Mesenchymal stem cell (in vitro differentiated cells and primary cell): ENCODE measurements at regions not wholly inside any gene's neighbourhood (a gene's known extent, or its start where the extent isn't known, plus 50 kb on each side); places are given as distances from the start of the nearest gene placed in this dataset.
A peak's percentile ranks its signal among the peaks of the same experiment; 100 is the strongest.

ENCODE experiments used
- DNase-seq: peaks from one replicate; pipeline ENCODE4 v3.0.0-alpha.2; 2013
- H2AFZ ChIP-seq: one replicate; pipeline ENCODE4 v1.6.1; 2013; ENCODE audit warnings: low read depth, mild to moderate bottlenecking, control low read depth, inconsistent platforms, low read length, moderate library complexity
- H2AK5ac ChIP-seq: 2 replicates; pipeline ENCODE4 v1.6.1; 2013; ENCODE audit warnings: low read length, moderate library complexity, mild to moderate bottlenecking, inconsistent platforms; ENCODE audit not compliant: severe bottlenecking
- H2BK120ac ChIP-seq: one replicate; pipeline ENCODE4 v1.6.1; 2013; ENCODE audit warnings: low read depth, mild to moderate bottlenecking, inconsistent platforms, low read length, moderate library complexity
- H2BK12ac ChIP-seq, 2 experiments: one replicate each; pipeline ENCODE4 v1.6.1; 2013; ENCODE audit warnings: inconsistent platforms in 2 of 2, low read length in 2 of 2, mild to moderate bottlenecking in 2 of 2, moderate library complexity in 2 of 2, control low read depth in 1 of 2
- H2BK15ac ChIP-seq: one replicate; pipeline ENCODE4 v1.6.1; 2013; ENCODE audit warnings: mild to moderate bottlenecking, low read depth, inconsistent platforms; ENCODE audit not compliant: poor library complexity, severe bottlenecking
- H2BK5ac ChIP-seq: 2 replicates; pipeline ENCODE4 v1.6.1; 2013; ENCODE audit warnings: low read depth, mild to moderate bottlenecking, low read length, control low read depth, inconsistent platforms; ENCODE audit not compliant: poor library complexity, severe bottlenecking
- H3K14ac ChIP-seq, 2 experiments: one replicate each; pipeline ENCODE4 v1.6.1; 2013; ENCODE audit warnings: inconsistent platforms in 2 of 2, low read length in 2 of 2, control low read depth in 1 of 2, mild to moderate bottlenecking in 1 of 2, moderate library complexity in 1 of 2
- H3K18ac ChIP-seq, 2 experiments: one replicate each; pipeline ENCODE4 v1.6.1; 2013; ENCODE audit warnings: inconsistent platforms in 2 of 2, low read length in 2 of 2, control low read depth in 1 of 2, low read depth in 1 of 2, mild to moderate bottlenecking in 1 of 2
- H3K23ac ChIP-seq, 2 experiments: one replicate each; pipeline ENCODE4 v1.6.1; 2013; ENCODE audit warnings: inconsistent platforms in 2 of 2, low read length in 2 of 2, mild to moderate bottlenecking in 2 of 2, moderate library complexity in 2 of 2, control low read depth in 1 of 2
- H3K27ac ChIP-seq: 2 replicates; pipeline ENCODE4 v1.5.1; 2013; ENCODE audit warnings: mild to moderate bottlenecking, moderate library complexity, low read length, control low read depth, inconsistent platforms; ENCODE audit not compliant: poor library complexity, severe bottlenecking
- H3K27me3 ChIP-seq, 2 experiments: 2 replicates each; pipeline versions ENCODE4 v1.6.1 to v1.7.0; 2013; ENCODE audit warnings: low read length in 2 of 2, mild to moderate bottlenecking in 2 of 2, moderate library complexity in 2 of 2, control low read depth in 1 of 2, inconsistent platforms in 1 of 2; ENCODE audit not compliant: control insufficient read depth in 1 of 2, insufficient read depth in 1 of 2
- H3K36me3 ChIP-seq, 2 experiments: 2 replicates each; pipeline versions ENCODE4 v1.6.1 to v1.7.0; 2013; ENCODE audit warnings: low read length in 2 of 2, control low read depth in 1 of 2, inconsistent platforms in 1 of 2, low read depth in 1 of 2, mild to moderate bottlenecking in 1 of 2; ENCODE audit not compliant: insufficient read depth in 2 of 2, control insufficient read depth in 1 of 2
- H3K4ac ChIP-seq, 2 experiments: one replicate each; pipeline ENCODE4 v1.6.1; 2013; ENCODE audit warnings: inconsistent platforms in 2 of 2, low read length in 2 of 2, mild to moderate bottlenecking in 2 of 2, moderate library complexity in 2 of 2, control low read depth in 1 of 2, low read depth in 1 of 2
- H3K4me1 ChIP-seq: 2 replicates; pipeline ENCODE4 v1.6.1; 2013; ENCODE audit warnings: low read depth, low read length, control low read depth; ENCODE audit not compliant: control insufficient read depth, insufficient read depth
- H3K4me2 ChIP-seq: 2 replicates; pipeline ENCODE4 v1.6.1; 2013; ENCODE audit warnings: low read length, mild to moderate bottlenecking, inconsistent platforms; ENCODE audit not compliant: poor library complexity, severe bottlenecking
- H3K4me3 ChIP-seq, 2 experiments: 2 replicates each; pipeline versions ENCODE4 v1.5.1 to v1.7.0; 2013; ENCODE audit warnings: low read length in 2 of 2, mild to moderate bottlenecking in 2 of 2, control low read depth in 1 of 2, low read depth in 1 of 2; ENCODE audit not compliant: insufficient read depth in 1 of 2
- H3K79me1 ChIP-seq: replicated peaks from 2 replicates; pipeline ENCODE4 v1.6.1; 2013; ENCODE audit warnings: mild to moderate bottlenecking, control low read depth, low read length, inconsistent platforms; ENCODE audit not compliant: poor library complexity, severe bottlenecking
- H3K9ac ChIP-seq: 2 replicates; pipeline ENCODE4 v1.7.0; 2013; ENCODE audit warnings: mild to moderate bottlenecking, low read length, moderate library complexity
- H3K9me3 ChIP-seq: 2 replicates; pipeline ENCODE4 v1.7.0; 2013; ENCODE audit warnings: mild to moderate bottlenecking, low read length; ENCODE audit not compliant: control insufficient read depth
- H4K8ac ChIP-seq: one replicate; pipeline ENCODE4 v1.6.1; 2013; ENCODE audit warnings: inconsistent platforms, mild to moderate bottlenecking, low read length, moderate library complexity
- H4K91ac ChIP-seq: one replicate; pipeline ENCODE4 v1.6.1; 2013; ENCODE audit warnings: mild to moderate bottlenecking, low read length, inconsistent platforms
- WGBS: methylation state at CpG from one replicate; pipeline ENCODE4 v1.1.7; 2013; ENCODE audit warnings: mixed read lengths; 5-methylcytosine and 5-hydroxymethylcytosine counted together

DNA sequence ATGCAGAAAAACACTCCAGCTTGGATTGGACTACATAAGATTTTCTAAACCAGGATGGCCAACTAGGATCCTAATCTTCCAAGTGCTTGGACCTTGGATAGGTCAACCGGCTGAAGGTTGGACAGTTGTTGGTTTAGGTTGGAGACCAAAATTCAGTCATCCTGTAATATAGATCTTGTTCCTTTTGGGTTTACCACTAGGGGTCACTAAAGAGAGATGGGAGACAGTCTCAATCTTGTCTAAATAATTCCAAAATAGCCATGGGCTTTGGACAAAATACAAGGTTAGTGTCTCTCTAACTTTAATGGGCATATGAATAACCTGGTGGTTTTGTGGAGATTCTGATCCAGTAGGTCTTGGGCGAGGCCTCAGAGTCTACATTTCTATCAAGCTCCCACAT lies 148.7 kb upstream of the ERCC6L2 start:
- no peaks in the 10 kb centered on the region for H3K79me1 ChIP-seq

DNA sequence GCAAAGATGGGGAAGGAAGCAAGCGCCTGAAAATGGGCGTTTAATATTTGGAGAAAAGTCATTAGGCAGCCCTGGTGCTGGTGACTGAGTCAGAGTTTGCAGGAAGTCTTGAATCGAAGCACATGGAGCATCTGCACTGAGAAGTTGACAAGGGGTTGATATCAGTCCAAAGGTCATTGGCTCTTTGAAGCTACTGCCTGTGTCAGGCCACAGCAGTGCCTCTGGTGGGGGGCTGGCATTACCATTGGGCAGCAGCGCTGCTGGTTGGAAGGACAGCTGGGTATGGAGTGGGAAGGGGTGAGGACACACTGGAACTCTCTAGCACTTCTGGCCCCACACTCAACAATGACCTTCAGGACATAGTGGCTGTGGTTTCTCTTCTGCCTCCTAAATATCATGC lies 150.4 kb upstream of the ERCC6L2 start:
- Histone ChIP-seq H3K18ac (no peak overlapping the region), H2AK5ac (no peak overlapping the region), H3K4me2 (no peak overlapping the region), H3K14ac (no peak overlapping the region), H3K36me3 (no peaks in the 10 kb centered on the region), H2BK120ac (no peak overlapping the region), H2BK5ac (no peak overlapping the region), H4K8ac (no peak overlapping the region), H2BK12ac (no peak overlapping the region), H4K91ac (peak overlapping the region; percentile 4), H3K9me3 (no peaks in the 10 kb centered on the region), H2AFZ (no peak overlapping the region), H3K4ac (no peak overlapping the region), H3K4me1 (no peaks in the 10 kb centered on the region), H3K79me1 (no peaks in the 10 kb centered on the region), H3K27me3 (peaks cover 0 to 27% of the 10 kb centered on the region in 2 experiments), H2BK15ac (no peak overlapping the region), H3K27ac (no peak overlapping the region), H3K9ac (no peak overlapping the region), H3K4me3 (no peak overlapping the region), H3K23ac (no peak overlapping the region)
- no peak for DNase-seq
- 78% methylated on average over 3 of the region's 4 CpGs for WGBS

More for the DNA sequence above, 148.7 kb upstream of the ERCC6L2 start:
- Histone ChIP-seq H3K14ac (no peak overlapping the region), H2BK15ac (no peak overlapping the region), H3K23ac (no peak overlapping the region), H3K27me3 (peaks cover 0 to 27% of the 10 kb centered on the region in 2 experiments), H3K4me2 (no peak overlapping the region), H2BK5ac (no peak overlapping the region), H3K4ac (no peak overlapping the region), H4K91ac (no peak overlapping the region), H2BK12ac (no peak overlapping the region), H3K18ac (no peak overlapping the region), H3K4me1 (no peaks in the 10 kb centered on the region), H3K9me3 (no peaks in the 10 kb centered on the region), H3K9ac (no peak overlapping the region), H3K27ac (no peak overlapping the region), H3K36me3 (no peaks in the 10 kb centered on the region), H2BK120ac (no peak overlapping the region), H3K4me3 (no peak overlapping the region), H2AK5ac (no peak overlapping the region), H2AFZ (no peak overlapping the region), H4K8ac (no peak overlapping the region)
- 55% methylated on average over 1 of the region's 2 CpGs for WGBS
- peak; percentile 57 for DNase-seq

- no peak for DNase-seq
- Histone ChIP-seq H3K4me1 (no peaks in the 10 kb centered on the region), H3K9me3 (peaks cover under 1% of the 10 kb centered on the region), H3K9ac (no peak overlapping the region), H3K27ac (no peak overlapping the region), H2BK120ac (no peak overlapping the region), H2BK12ac (no peak overlapping the region), H3K36me3 (no peaks in the 10 kb centered on the region), H2AK5ac (no peak overlapping the region), H3K4ac (no peak overlapping the region), H3K27me3 (peaks cover 0 to 27% of the 10 kb centered on the region in 2 experiments), H3K18ac (no peak overlapping the region), H4K91ac (no peak overlapping the region), H2BK5ac (no peak overlapping the region), H3K23ac (no peak overlapping the region), H3K79me1 (no peaks in the 10 kb centered on the region), H4K8ac (no peak overlapping the region), H3K14ac (no peak overlapping the region), H3K4me2 (no peak overlapping the region), H3K4me3 (no peak overlapping the region), H2AFZ (no peak overlapping the region), H2BK15ac (no peak overlapping the region)
- whole genome bisulfite sequencing: 60% methylated on average over 7 of the region's 7 CpGs
Measured at GRCh38 chr9:95724253-95724991, 151.1 kb upstream of the ERCC6L2 start.

DNA sequence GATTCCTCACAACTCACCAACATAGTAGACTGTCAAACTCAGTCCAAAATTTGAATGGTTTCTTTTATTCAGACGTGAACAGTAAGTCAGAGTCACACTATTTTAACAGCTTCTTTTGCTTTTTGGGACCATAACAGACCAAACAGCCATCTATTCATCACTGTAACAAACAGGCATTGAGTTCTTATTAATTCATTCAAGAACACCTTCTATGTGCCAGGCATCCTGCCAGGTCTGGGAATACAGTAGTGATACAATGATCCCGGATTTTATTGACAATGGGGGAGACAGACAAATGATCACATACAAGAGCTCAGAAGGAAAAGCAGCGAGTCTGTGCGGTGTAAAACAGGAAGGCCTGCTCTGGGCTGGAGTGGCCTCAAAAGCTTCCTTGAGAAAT lies 153.3 kb upstream of the ERCC6L2 start:
- Histone ChIP-seq H3K9ac (no peak overlapping the region), H3K79me1 (no peaks in the 10 kb centered on the region)
- 91% methylated on average over 4 of the region's 4 CpGs for WGBS

More for the DNA sequence above, 153.3 kb upstream of the ERCC6L2 start:
- Histone ChIP-seq H3K4me1 (no peaks in the 10 kb centered on the region), H3K4ac (no peak overlapping the region), H3K23ac (no peak overlapping the region), H4K8ac (no peak overlapping the region), H2BK12ac (no peak overlapping the region), H3K27ac (no peak overlapping the region), H2BK5ac (no peak overlapping the region), H3K18ac (no peak overlapping the region), H2AK5ac (no peak overlapping the region), H3K4me3 (no peak overlapping the region), H2BK15ac (no peak overlapping the region), H3K36me3 (no peaks in the 10 kb centered on the region), H4K91ac (no peak overlapping the region), H3K14ac (no peak overlapping the region), H2BK120ac (no peak overlapping the region), H2AFZ (no peak overlapping the region), H3K4me2 (no peak overlapping the region), H3K9me3 (peaks cover 11% of the 10 kb centered on the region), H3K27me3 (peaks cover 8 to 27% of the 10 kb centered on the region in 2 experiments)
- DNase-seq: no peak
